ENCODE measurements at regions not wholly inside any gene's neighbourhood (a gene's known extent, or its start where the extent isn't known, plus 50 kb on each side); places are given as distances from the start of the nearest gene placed in this dataset.
"Not testable (repeated sequence)": the region's sequence is repeated elsewhere in the genome, so short reads cannot be mapped to it uniquely, and the experiment has no call there.

DNA sequence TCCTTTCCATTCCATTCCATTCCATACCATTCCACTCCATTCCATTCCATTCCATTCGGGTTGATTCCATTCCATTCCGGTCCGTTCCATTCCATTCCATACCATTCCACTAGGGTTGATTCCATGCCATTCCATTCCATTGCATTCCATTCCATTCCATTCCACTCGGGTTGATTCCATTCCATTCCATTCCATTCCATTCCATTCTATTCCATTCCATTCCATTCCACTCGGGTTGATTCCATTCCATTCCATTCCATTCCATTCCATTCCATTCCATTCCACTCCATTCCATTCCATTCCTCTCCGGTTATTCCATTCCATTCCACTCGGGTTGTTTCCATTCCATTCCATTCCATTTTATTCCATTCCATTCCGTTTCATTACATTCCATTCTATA lies 153.4 kb downstream of the CWH43 start:
- H3K9me3 ChIP-seq; H3K27ac ChIP-seq (replicated peaks in 1 of 4); intact Hi-C loops (cut with DNase I); H3K36me3 ChIP-seq; H3K27me3 ChIP-seq; H3K4me3 ChIP-seq; H3K4me1 ChIP-seq; DNase-seq (ENCODE audit: extremely low spot score): not testable (repeated sequence)
- WGBS, result 68% methylated on average over 8 of the region's 8 CpGs

- WGBS, result 19% methylated on average over 8 of the region's 8 CpGs
- H3K4me1 ChIP-seq; H3K9me3 ChIP-seq; DNase-seq (ENCODE audit: extremely low spot score); H3K27ac ChIP-seq (replicated peaks in 1 of 4); H3K4me3 ChIP-seq; H3K36me3 ChIP-seq; intact Hi-C loops (cut with DNase I); H3K27me3 ChIP-seq: not testable (repeated sequence)
These were observed 154.3 kb downstream of the CWH43 start for GRCh38 chr4:49140351-49140750.

DNA sequence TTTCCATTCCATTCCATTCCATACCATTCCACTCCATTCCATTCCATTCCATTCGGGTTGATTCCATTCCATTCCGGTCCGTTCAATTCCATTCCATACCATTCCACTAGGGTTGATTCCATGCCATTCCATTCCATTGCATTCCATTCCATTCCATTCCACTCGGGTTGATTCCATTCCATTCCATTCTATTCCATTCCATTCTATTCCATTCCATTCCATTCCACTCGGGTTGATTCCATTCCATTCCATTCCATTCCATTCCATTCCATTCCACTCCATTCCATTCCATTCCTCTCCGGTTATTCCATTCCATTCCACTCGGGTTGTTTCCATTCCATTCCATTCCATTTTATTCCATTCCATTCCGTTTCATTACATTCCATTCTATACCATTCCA lies 155.9 kb downstream of the CWH43 start:
- DNase-seq (ENCODE audit: extremely low spot score); H3K27me3 ChIP-seq; H3K36me3 ChIP-seq; H3K4me1 ChIP-seq; H3K27ac ChIP-seq (replicated peaks in 1 of 4); intact Hi-C loops (cut with DNase I); H3K9me3 ChIP-seq; H3K4me3 ChIP-seq: not testable (repeated sequence)
- WGBS, result 44% methylated on average over 4 of the region's 8 CpGs

DNA sequence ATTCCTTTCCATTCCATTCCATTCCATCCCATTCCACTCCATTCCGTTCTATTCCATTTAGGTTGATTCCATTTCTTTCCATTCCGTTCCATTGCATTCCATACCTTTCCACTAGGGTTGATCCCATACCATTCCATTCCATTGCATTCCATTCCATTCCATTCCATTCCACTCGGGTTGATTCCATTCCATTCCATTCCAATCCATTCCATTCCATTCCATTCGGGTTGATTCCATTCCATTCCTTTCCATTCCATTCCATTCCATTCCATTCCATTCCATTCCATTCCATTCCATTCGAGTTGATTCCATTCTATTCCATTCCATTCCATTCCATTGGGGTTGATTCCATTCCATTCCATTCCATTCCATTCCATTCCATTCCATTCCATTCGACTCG lies 161.1 kb downstream of the CWH43 start:
- H3K9me3 ChIP-seq, result peaks cover 0 to 22% (median 12%) of the 10 kb centered on the region in 4 donors
- H3K4me3 ChIP-seq; H3K27ac ChIP-seq (replicated peaks in 1 of 4); H3K27me3 ChIP-seq; H3K36me3 ChIP-seq; DNase-seq (ENCODE audit: extremely low spot score); intact Hi-C loops (cut with DNase I); H3K4me1 ChIP-seq: not testable (repeated sequence)
- 57% methylated on average over 7 of the region's 7 CpGs for WGBS

DNA sequence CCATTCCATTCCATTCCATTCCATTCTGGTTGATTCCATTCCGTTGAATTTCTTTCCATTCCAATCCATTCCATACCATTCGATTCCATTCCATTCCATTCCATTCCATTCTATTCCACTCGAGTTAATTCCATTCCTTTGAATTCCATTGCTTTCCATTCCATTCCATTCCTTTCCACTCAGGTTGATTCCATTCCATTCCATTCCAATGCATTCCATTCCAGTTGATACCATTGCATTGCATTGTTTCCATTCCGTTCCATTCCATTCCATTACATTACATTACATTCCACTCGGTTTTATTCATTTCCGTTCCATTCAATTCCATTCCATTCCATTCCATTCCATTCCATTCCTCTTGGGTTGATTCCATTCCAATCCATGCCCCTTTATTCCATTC lies 161.5 kb downstream of the CWH43 start:
- not testable (repeated sequence) for H3K27me3 ChIP-seq
- peaks cover 0 to 22% (median 12%) of the 10 kb centered on the region in 4 donors for H3K9me3 ChIP-seq
- WGBS, result 49% methylated on average over 6 of the region's 6 CpGs

GRCh38 chr4:49149006-49149975 lies 163.2 kb downstream of the CWH43 start:
- H3K4me1 ChIP-seq; H3K27me3 ChIP-seq; H3K4me3 ChIP-seq; intact Hi-C loops (cut with DNase I); H3K27ac ChIP-seq (replicated peaks in 1 of 4); H3K36me3 ChIP-seq: not testable (repeated sequence)
- H3K9me3 ChIP-seq, result peaks cover 0 to 24% (median 12%) of the 10 kb centered on the region in 4 donors
- DNase-seq (ENCODE audit: extremely low spot score), result peak; percentile 100
- WGBS, result 52% methylated on average over 21 of the region's 21 CpGs

More for the DNA sequence above, 161.5 kb downstream of the CWH43 start:
- H3K4me3 ChIP-seq; DNase-seq (ENCODE audit: extremely low spot score); H3K36me3 ChIP-seq; intact Hi-C loops (cut with DNase I); H3K27ac ChIP-seq (replicated peaks in 1 of 4); H3K4me1 ChIP-seq: not testable (repeated sequence)

DNA sequence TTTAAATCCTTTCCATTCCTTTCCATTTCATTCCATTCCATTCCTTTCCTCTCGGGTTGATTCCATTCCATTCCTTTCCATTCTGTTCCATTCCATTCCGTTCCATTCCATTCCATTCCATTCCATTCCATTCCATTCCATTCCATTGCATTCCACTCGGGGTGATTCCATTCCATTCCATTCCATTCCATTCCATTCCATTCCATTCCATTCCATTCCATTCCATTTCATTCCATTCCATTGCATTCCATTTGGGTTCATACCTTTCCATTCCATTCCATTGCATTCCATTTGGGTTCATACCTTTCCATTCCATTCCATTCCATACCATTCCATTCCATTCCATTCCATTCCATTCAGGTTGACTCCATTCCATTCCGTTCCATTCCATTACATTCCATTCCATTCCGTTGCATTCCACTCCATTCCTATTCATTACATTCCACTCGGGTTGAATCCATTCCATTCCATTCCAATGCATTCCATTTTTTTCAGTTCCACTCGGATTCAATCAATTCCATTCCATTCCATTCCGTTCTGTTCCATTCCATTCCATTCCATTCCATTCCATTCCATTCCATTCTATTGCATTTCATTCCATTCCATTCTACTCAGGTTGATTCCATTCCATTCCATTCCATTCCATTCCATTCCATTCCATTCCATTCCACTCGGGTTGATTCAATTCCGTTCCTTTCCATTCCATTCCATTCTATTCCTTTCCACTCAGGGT lies 164.4 kb downstream of the CWH43 start:
- WGBS, result 44% methylated on average over 10 of the region's 10 CpGs
- H3K27ac ChIP-seq (replicated peaks in 1 of 4); H3K27me3 ChIP-seq; H3K36me3 ChIP-seq; H3K4me3 ChIP-seq; DNase-seq (ENCODE audit: extremely low spot score); H3K4me1 ChIP-seq; intact Hi-C loops (cut with DNase I): not testable (repeated sequence)
- H3K9me3 ChIP-seq, result peaks cover 0 to 24% (median 12%) of the 10 kb centered on the region in 4 donors

- H3K9me3 ChIP-seq, result peaks cover 0 to 20% (median 9%) of the 10 kb centered on the region in 4 donors
- intact Hi-C loops (cut with DNase I); H3K36me3 ChIP-seq; H3K4me1 ChIP-seq; H3K27me3 ChIP-seq; H3K4me3 ChIP-seq; H3K27ac ChIP-seq (replicated peaks in 1 of 4); DNase-seq (ENCODE audit: extremely low spot score): not testable (repeated sequence)
- 58% methylated on average over 11 of the region's 11 CpGs for WGBS
These were observed 166.9 kb downstream of the CWH43 start for GRCh38 chr4:49153011-49153410.

GRCh38 chr4:49154308-49155103 lies 168.4 kb downstream of the CWH43 start:
- DNase-seq (ENCODE audit: extremely low spot score), result peak; percentile 99
- H3K36me3 ChIP-seq; intact Hi-C loops (cut with DNase I); H3K4me3 ChIP-seq; H3K4me1 ChIP-seq; H3K27ac ChIP-seq (replicated peaks in 1 of 4); H3K27me3 ChIP-seq: not testable (repeated sequence)
- WGBS, result 64% methylated on average over 11 of the region's 11 CpGs
- peaks cover 0 to 20% (median 11%) of the 10 kb centered on the region in 4 donors for H3K9me3 ChIP-seq

DNA sequence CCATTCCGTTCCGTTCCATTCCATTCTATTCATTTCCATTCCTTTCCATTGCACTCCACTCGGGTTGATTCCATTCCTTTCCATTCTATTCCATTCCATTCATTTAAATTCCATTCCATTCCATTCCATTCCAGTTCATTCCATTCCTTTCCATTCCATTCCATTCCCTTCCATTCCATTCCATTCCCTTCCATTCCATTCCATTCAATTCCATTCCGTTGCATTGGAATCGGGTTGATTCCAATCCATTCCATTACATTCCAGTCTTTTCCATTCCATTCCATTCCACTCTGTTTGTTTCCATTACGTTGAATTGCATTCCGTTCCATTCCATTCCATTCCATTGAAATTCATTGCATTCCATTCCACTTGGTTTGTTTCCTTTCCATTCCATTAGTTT lies 169.2 kb downstream of the CWH43 start:
- DNase-seq (ENCODE audit: extremely low spot score); H3K36me3 ChIP-seq; H3K4me1 ChIP-seq; intact Hi-C loops (cut with DNase I); H3K27me3 ChIP-seq; H3K27ac ChIP-seq (replicated peaks in 1 of 4); H3K4me3 ChIP-seq: not testable (repeated sequence)
- 67% methylated on average over 7 of the region's 7 CpGs for WGBS
- peaks cover 0 to 16% (median 7%) of the 10 kb centered on the region in 4 donors for H3K9me3 ChIP-seq

DNA sequence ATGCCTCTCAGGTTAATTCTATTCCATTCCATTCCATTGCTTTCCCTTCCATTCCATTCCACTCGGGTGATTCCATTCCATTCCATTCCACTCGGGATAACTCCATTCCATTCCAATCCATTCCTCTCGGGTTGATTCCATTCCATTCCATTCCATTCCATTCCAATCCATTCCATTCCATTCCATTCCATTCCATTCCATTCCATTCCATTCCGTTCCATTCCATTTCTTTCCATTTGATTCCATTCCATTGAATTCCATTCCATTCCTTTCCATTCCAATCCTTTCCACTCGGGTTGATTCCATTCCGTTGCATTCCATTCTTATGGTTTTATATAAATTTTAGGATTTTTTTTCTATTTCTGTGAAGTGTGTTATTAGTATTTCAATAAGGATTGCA lies 170.2 kb downstream of the CWH43 start:
- DNase-seq (ENCODE audit: extremely low spot score); H3K9me3 ChIP-seq; intact Hi-C loops (cut with DNase I); H3K4me1 ChIP-seq; H3K4me3 ChIP-seq; H3K36me3 ChIP-seq; H3K27ac ChIP-seq (replicated peaks in 1 of 4); H3K27me3 ChIP-seq: not testable (repeated sequence)
- 61% methylated on average over 6 of the region's 6 CpGs for WGBS

DNA sequence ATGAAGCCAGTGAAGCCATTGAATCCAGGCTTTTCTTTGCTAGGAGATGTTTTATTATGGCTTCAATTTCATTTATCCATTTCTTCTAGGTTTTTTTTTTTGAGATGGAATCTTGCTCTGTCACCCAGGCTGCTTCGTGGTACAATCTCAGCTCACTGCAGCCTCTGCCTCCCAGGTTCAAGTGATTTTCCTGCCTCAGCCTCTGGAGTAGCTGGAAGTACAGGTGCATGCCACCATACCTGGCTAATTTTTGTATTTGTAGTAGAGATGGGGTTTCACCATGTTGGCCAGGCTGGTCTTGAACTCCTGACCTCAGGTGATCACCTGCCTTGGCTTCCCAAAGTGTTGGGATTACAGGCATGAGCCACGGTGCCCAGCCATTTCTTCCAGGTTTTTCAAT lies 171.6 kb downstream of the CWH43 start:
- intact Hi-C loops (cut with DNase I); H3K4me3 ChIP-seq; H3K9me3 ChIP-seq; H3K27me3 ChIP-seq; DNase-seq (ENCODE audit: extremely low spot score); H3K27ac ChIP-seq (replicated peaks in 1 of 4); H3K36me3 ChIP-seq; H3K4me1 ChIP-seq: not testable (repeated sequence)
- WGBS, result 64% methylated on average over 2 of the region's 2 CpGs

Measured in esophagus muscularis mucosa (tissue), 4 donors.